IMR-90 (cell line): ENCODE measurements at regions not wholly inside any gene's neighbourhood (a gene's known extent, or its start where the extent isn't known, plus 50 kb on each side); places are given as distances from the start of the nearest gene placed in this dataset.

ENCODE experiments used
- ATAC-seq: fragments of 200-7000 bp; cut with Tn5 transposase; 2 replicates; pipeline ENCODE4 v1.9.1; 2020; ENCODE audit warnings: low read depth, mild to moderate bottlenecking, moderate library complexity
- BruUV-seq: library from RNA; stranded (reverse); fragments of 400-500 nt; replicated peaks from 2 replicates; lab custom pipeline; 2021; lab: Mats Ljungman, UMichigan
- CTCF ChIA-PET: fragments of 300-600 bp; formaldehyde crosslinking; extraction: SDS; loops from one replicate; lab custom pipeline; 2021; ENCODE audit warnings: antibody characterized with exemption; lab: Yijun Ruan, JAX
- POLR2A ChIA-PET: fragments of 300-600 bp; sonication (Branson Sonifier 250); formaldehyde crosslinking; loops from one replicate; lab custom pipeline; 2022; ENCODE audit warnings: antibody characterized with exemption; ENCODE audit not compliant: unreplicated experiment; lab: Charles Lee
- DNase-seq: peaks from one replicate; pipeline ENCODE4 v3.0.0; 2013
- H2AFZ ChIP-seq: replicated peaks from 2 replicates; pipeline ENCODE3; 2013; ENCODE audit warnings: low read length, mild to moderate bottlenecking; ENCODE audit not compliant: poor library complexity
- H2AK5ac ChIP-seq: 2 replicates; pipeline ENCODE4 v1.6.1; 2013; ENCODE audit warnings: low read depth, low read length, inconsistent platforms
- H2AK9ac ChIP-seq: replicated peaks from 2 replicates; pipeline ENCODE3; 2013; ENCODE audit warnings: mild to moderate bottlenecking, low read depth, low read length, moderate library complexity; ENCODE audit not compliant: poor library complexity
- H2BK120ac ChIP-seq: 2 replicates; pipeline ENCODE4 v1.6.1; 2013; ENCODE audit warnings: low read depth, low read length, inconsistent platforms
- H2BK15ac ChIP-seq: 3 replicates; pipeline ENCODE4 v1.6.1; 2013; ENCODE audit warnings: low read depth, low read length, inconsistent platforms
- H2BK20ac ChIP-seq: 2 replicates; pipeline ENCODE4 v1.6.1; 2013; ENCODE audit warnings: low read depth, mild to moderate bottlenecking, inconsistent platforms, low read length, moderate library complexity
- H2BK5ac ChIP-seq: 2 replicates; pipeline ENCODE4 v1.6.1; 2013; ENCODE audit warnings: mild to moderate bottlenecking, low read depth, low read length, inconsistent platforms; ENCODE audit not compliant: poor library complexity, severe bottlenecking
- H3K14ac ChIP-seq: replicated peaks from 2 replicates; pipeline ENCODE4 v1.6.1; 2013; ENCODE audit warnings: low read depth, low read length, inconsistent platforms
- H3K18ac ChIP-seq: 2 replicates; pipeline ENCODE4 v1.6.1; 2013; ENCODE audit warnings: low read depth, low read length, control low read depth
- H3K23ac ChIP-seq: 2 replicates; pipeline ENCODE4 v1.6.1; 2013; ENCODE audit warnings: low read depth, low read length, inconsistent platforms
- H3K27ac ChIP-seq: 2 replicates; pipeline ENCODE4 v1.5.1; 2013; ENCODE audit warnings: mild to moderate bottlenecking, control low read depth, low read length; ENCODE audit not compliant: insufficient read depth
- H3K27me3 ChIP-seq: 2 replicates; pipeline ENCODE4 v1.6.1; 2013; ENCODE audit warnings: low read length; ENCODE audit not compliant: control insufficient read depth, insufficient read depth
- H3K36me3 ChIP-seq: 2 replicates; pipeline ENCODE4 v1.6.1; 2013; ENCODE audit warnings: low read length, mixed read lengths; ENCODE audit not compliant: control insufficient read depth, insufficient read depth
- H3K4ac ChIP-seq: 2 replicates; pipeline ENCODE4 v1.6.1; 2013; ENCODE audit warnings: low read depth, low read length, inconsistent platforms
- H3K4me1 ChIP-seq: 2 replicates; pipeline ENCODE4 v1.6.1; 2013; ENCODE audit warnings: low read length, mixed read lengths; ENCODE audit not compliant: control insufficient read depth, insufficient read depth
- H3K4me2 ChIP-seq: 2 replicates; pipeline ENCODE4 v1.6.1; 2013; ENCODE audit warnings: low read depth, mild to moderate bottlenecking, control low read depth, low read length, moderate library complexity
- H3K4me3 ChIP-seq: 2 replicates; pipeline ENCODE4 v1.5.1; 2013; ENCODE audit warnings: low read depth, mild to moderate bottlenecking, control low read depth, low read length, moderate library complexity; ENCODE audit not compliant: insufficient read depth
- H3K56ac ChIP-seq: 2 replicates; pipeline ENCODE4 v1.6.1; 2013; ENCODE audit warnings: low read length, inconsistent platforms; ENCODE audit not compliant: insufficient read depth; ENCODE audit errors: extremely low read depth
- H3K79me1 ChIP-seq, 2 experiments: 2 replicates each; pipeline ENCODE4 v1.6.1; 2013; ENCODE audit warnings: low read length in 2 of 2, inconsistent platforms in 1 of 2, low read depth in 1 of 2
- H3K9ac ChIP-seq: 2 replicates; pipeline ENCODE4 v1.6.1; 2013; ENCODE audit warnings: low read depth, low read length, control low read depth
- H3K9me1 ChIP-seq: 2 replicates; pipeline ENCODE4 v1.6.1; 2013; ENCODE audit warnings: low read length, inconsistent platforms; ENCODE audit not compliant: insufficient read depth
- H3K9me3 ChIP-seq: 2 replicates; pipeline ENCODE4 v1.6.1; 2013; ENCODE audit warnings: low read length; ENCODE audit not compliant: control insufficient read depth, insufficient read depth
- H4K20me1 ChIP-seq: 2 replicates; pipeline ENCODE4 v1.6.1; 2013; ENCODE audit warnings: low read length, inconsistent platforms; ENCODE audit not compliant: insufficient read depth
- H4K5ac ChIP-seq: 2 replicates; pipeline ENCODE4 v1.6.1; 2013; ENCODE audit warnings: mild to moderate bottlenecking, low read depth, low read length, control low read depth
- H4K8ac ChIP-seq, 2 experiments: 2 replicates each; pipeline ENCODE4 v1.6.1; 2013; ENCODE audit warnings: low read depth in 2 of 2, low read length in 2 of 2, control low read depth in 1 of 2, inconsistent platforms in 1 of 2
- H4K91ac ChIP-seq: 2 replicates; pipeline ENCODE4 v1.6.1; 2013; ENCODE audit warnings: low read depth, low read length, inconsistent platforms; ENCODE audit not compliant: insufficient read depth
- BHLHE40 ChIP-seq: fragments of 150-350 bp; IDR thresholded peaks from 2 replicates; pipeline ENCODE4 v1.6.1; 2016; ENCODE audit warnings: mild to moderate bottlenecking, low read depth, low read length
- CEBPB ChIP-seq: IDR thresholded peaks from 2 replicates; pipeline ENCODE4 v1.6.1; 2012; ENCODE audit warnings: low read depth, low read length, improper control_type of control experiment
- CHD1 ChIP-seq: IDR thresholded peaks from 2 replicates; pipeline ENCODE4 v1.6.1; 2012; ENCODE audit warnings: low read depth, low read length, improper control_type of control experiment
- FOS ChIP-seq: fragments of 150-350 bp; IDR thresholded peaks from 2 replicates; pipeline ENCODE4 v1.6.1; 2016; ENCODE audit warnings: low read depth, low read length
- MAFK ChIP-seq: IDR thresholded peaks from 2 replicates; pipeline ENCODE4 v1.6.1; 2012; ENCODE audit warnings: low read depth, low read length, improper control_type of control experiment
- MAZ ChIP-seq: IDR thresholded peaks from 2 replicates; pipeline ENCODE4 v1.6.1; 2012; ENCODE audit warnings: low read depth, mild to moderate bottlenecking, low read length, improper control_type of control experiment, moderate library complexity, borderline replicate concordance
- MXI1 ChIP-seq: IDR thresholded peaks from 2 replicates; pipeline ENCODE4 v1.6.1; 2012; ENCODE audit warnings: low read depth, mild to moderate bottlenecking, low read length, moderate library complexity, borderline replicate concordance
- NFE2L2 ChIP-seq: fragments of 150-350 bp; IDR thresholded peaks from 2 replicates; pipeline ENCODE4 v1.6.1; 2016; ENCODE audit warnings: low read depth, mild to moderate bottlenecking, low read length
- POLR2A ChIP-seq: IDR thresholded peaks from 2 replicates; pipeline ENCODE4 v1.6.1; 2012; ENCODE audit warnings: mild to moderate bottlenecking, low read depth, low read length
- RAD21 ChIP-seq: IDR thresholded peaks from 2 replicates; pipeline ENCODE4 v1.6.1; 2012; ENCODE audit warnings: low read length, improper control_type of control experiment
- RCOR1 ChIP-seq: IDR thresholded peaks from 2 replicates; pipeline ENCODE4 v1.6.1; 2012; ENCODE audit warnings: mild to moderate bottlenecking, low read length, improper control_type of control experiment; ENCODE audit not compliant: insufficient replicate concordance
- RFX5 ChIP-seq: IDR thresholded peaks from 2 replicates; pipeline ENCODE4 v1.8.0; 2012; ENCODE audit warnings: low read depth, mild to moderate bottlenecking, low read length, moderate library complexity
- SMC3 ChIP-seq: fragments of 150-350 bp; IDR thresholded peaks from 2 replicates; pipeline ENCODE4 v1.6.1; 2016; ENCODE audit warnings: low read depth, mild to moderate bottlenecking, antibody characterized with exemption, low read length, moderate library complexity
- WGBS, 2 experiments: methylation state at CpG; one replicate each; pipeline versions ENCODE4 v1.1.5 to v1.1.7; 2013; ENCODE audit warnings: missing lambda C conversion rate in 2 of 2; ENCODE audit not compliant: insufficient read length in 1 of 2; ENCODE audit errors: extremely low coverage in 2 of 2; 5-methylcytosine and 5-hydroxymethylcytosine counted together
- dilution Hi-C: fragments of 300-500 bp; cut with HindIII; formaldehyde crosslinking; loops from one replicate; pipeline ENCODE4 v1.14.3; 2018; ENCODE audit warnings: low sequenced_read_pairs; ENCODE audit not compliant: unreplicated experiment
- in situ Hi-C: fragments of 300-500 bp; cut with MboI; formaldehyde crosslinking; loops from 3 replicates; pipeline ENCODE4 v1.14.3; 2019; ENCODE audit warnings: low sequenced_read_pairs, inconsistent platforms, mixed read lengths
- intact Hi-C: fragments of 100-400 bp; cut with micrococcal nuclease; formaldehyde crosslinking; loops from 2 replicates; pipeline ENCODE4 v1.10.0; 2022
- TF ChIP-seq, protein P1 (sequence below): fragments of 150-350 bp; IDR thresholded peaks from 2 replicates; pipeline ENCODE4 v1.6.1; 2016; ENCODE audit warnings: low read depth, mild to moderate bottlenecking, low read length, moderate library complexity, borderline replicate concordance
- TF ChIP-seq, protein P2 (sequence below): fragments of 150-350 bp; IDR thresholded peaks from 2 replicates; pipeline ENCODE4 v1.6.1; 2017; ENCODE audit warnings: mild to moderate bottlenecking, antibody characterized with exemption, low read length, low read depth
- TF ChIP-seq, protein P3 (sequence below): conservative IDR thresholded peaks from 2 replicates; pipeline ENCODE4 v1.5.1; 2012; ENCODE audit warnings: mild to moderate bottlenecking, low read depth, low read length, improper control_type of control experiment

DNA sequence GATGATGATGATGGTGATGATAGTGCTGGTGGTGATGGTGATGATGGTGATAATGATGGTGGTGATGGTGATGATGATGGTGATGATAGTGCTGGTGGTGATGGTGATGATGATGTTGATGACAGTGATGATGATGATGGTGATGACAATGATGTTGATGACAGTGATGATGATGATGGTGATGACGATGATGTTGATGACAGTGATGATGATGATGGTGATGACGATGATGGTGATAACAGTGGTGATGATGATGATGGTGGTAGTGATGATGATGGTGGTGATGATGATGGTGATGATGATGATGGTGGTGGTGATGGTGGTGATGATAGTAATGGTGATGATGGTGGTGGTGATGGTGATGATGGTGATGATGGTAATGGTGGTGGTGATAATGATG is 80.1 kb upstream of the MXRA5 start:
- in situ Hi-C loops (no loop called here), dilution Hi-C loops (no loop called here), intact Hi-C loops (no loop called here)
- H3K4me1 ChIP-seq, result no peaks in the 10 kb centered on the region
- H3K9me1 ChIP-seq, result no peaks in the 10 kb centered on the region
- H3K56ac ChIP-seq, result no peak overlapping the region
- no peak overlapping the region for H3K23ac ChIP-seq
- no peak overlapping the region for H2AFZ ChIP-seq
- 59% methylated on average over 2 of the region's 2 CpGs; no CpG with 5 or more reads in 1 of the 2 experiments for WGBS, 2 experiments
- no peak overlapping the region for H2AK9ac ChIP-seq
- H3K9me3 ChIP-seq, result peaks cover 2% of the 10 kb centered on the region; the same call in 1 of the 2 replicates
- H2BK15ac ChIP-seq, result no peak overlapping the region
- POLR2A ChIA-PET, result no interaction called here
- H3K4me2 ChIP-seq, result no peak overlapping the region
- H4K91ac ChIP-seq, result no peak overlapping the region
- no peaks in the 10 kb centered on the region for H4K20me1 ChIP-seq
- H3K79me1 ChIP-seq, result no peaks in the 10 kb centered on the region
- no peak overlapping the region for H3K27ac ChIP-seq
- H3K9ac ChIP-seq, result no peak overlapping the region
- TF ChIP-seq CHD1 (no peak), POLR2A (no peak), BHLHE40 (no peak), NFE2L2 (no peak), FOS (no peak), RCOR1 (no peak), RAD21 (no peak), CEBPB (no peak), MAZ (no peak), MAFK (no peak), MXI1 (no peak), SMC3 (no peak), RFX5 (no peak)
- TF ChIP-seq, protein P1, sequence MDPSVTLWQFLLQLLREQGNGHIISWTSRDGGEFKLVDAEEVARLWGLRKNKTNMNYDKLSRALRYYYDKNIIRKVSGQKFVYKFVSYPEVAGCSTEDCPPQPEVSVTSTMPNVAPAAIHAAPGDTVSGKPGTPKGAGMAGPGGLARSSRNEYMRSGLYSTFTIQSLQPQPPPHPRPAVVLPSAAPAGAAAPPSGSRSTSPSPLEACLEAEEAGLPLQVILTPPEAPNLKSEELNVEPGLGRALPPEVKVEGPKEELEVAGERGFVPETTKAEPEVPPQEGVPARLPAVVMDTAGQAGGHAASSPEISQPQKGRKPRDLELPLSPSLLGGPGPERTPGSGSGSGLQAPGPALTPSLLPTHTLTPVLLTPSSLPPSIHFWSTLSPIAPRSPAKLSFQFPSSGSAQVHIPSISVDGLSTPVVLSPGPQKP, result no peak
- TF ChIP-seq, protein P2, sequence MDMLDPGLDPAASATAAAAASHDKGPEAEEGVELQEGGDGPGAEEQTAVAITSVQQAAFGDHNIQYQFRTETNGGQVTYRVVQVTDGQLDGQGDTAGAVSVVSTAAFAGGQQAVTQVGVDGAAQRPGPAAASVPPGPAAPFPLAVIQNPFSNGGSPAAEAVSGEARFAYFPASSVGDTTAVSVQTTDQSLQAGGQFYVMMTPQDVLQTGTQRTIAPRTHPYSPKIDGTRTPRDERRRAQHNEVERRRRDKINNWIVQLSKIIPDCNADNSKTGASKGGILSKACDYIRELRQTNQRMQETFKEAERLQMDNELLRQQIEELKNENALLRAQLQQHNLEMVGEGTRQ, result no peak
- TF ChIP-seq, protein P3, sequence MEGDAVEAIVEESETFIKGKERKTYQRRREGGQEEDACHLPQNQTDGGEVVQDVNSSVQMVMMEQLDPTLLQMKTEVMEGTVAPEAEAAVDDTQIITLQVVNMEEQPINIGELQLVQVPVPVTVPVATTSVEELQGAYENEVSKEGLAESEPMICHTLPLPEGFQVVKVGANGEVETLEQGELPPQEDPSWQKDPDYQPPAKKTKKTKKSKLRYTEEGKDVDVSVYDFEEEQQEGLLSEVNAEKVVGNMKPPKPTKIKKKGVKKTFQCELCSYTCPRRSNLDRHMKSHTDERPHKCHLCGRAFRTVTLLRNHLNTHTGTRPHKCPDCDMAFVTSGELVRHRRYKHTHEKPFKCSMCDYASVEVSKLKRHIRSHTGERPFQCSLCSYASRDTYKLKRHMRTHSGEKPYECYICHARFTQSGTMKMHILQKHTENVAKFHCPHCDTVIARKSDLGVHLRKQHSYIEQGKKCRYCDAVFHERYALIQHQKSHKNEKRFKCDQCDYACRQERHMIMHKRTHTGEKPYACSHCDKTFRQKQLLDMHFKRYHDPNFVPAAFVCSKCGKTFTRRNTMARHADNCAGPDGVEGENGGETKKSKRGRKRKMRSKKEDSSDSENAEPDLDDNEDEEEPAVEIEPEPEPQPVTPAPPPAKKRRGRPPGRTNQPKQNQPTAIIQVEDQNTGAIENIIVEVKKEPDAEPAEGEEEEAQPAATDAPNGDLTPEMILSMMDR, result no peak
- no peak overlapping the region for H4K5ac ChIP-seq
- no peak overlapping the region for H2BK120ac ChIP-seq
- ATAC-seq (no peak), DNase-seq (no peak)
- CTCF ChIA-PET, result no interaction called here
- no peak overlapping the region for H2AK5ac ChIP-seq
- no peak overlapping the region for H3K4me3 ChIP-seq
- H3K27me3 ChIP-seq, result no peaks in the 10 kb centered on the region
- BruUV-seq, result no TSS peak
- H3K36me3 ChIP-seq, result no peaks in the 10 kb centered on the region
- H2BK20ac ChIP-seq, result no peak overlapping the region
- no peak overlapping the region for H3K14ac ChIP-seq
- H3K4ac ChIP-seq, result no peak overlapping the region
- H3K18ac ChIP-seq, result no peak overlapping the region
- H4K8ac ChIP-seq, result no peak overlapping the region
- peak overlapping the region; percentile 45 for H2BK5ac ChIP-seq
